ENCODE measurements at regions not wholly inside any gene's neighbourhood (a gene's known extent, or its start where the extent isn't known, plus 50 kb on each side); places are given as distances from the start of the nearest gene placed in this dataset.
"Not testable (repeated sequence)": the region's sequence is repeated elsewhere in the genome, so short reads cannot be mapped to it uniquely, and the experiment has no call there.

DNA sequence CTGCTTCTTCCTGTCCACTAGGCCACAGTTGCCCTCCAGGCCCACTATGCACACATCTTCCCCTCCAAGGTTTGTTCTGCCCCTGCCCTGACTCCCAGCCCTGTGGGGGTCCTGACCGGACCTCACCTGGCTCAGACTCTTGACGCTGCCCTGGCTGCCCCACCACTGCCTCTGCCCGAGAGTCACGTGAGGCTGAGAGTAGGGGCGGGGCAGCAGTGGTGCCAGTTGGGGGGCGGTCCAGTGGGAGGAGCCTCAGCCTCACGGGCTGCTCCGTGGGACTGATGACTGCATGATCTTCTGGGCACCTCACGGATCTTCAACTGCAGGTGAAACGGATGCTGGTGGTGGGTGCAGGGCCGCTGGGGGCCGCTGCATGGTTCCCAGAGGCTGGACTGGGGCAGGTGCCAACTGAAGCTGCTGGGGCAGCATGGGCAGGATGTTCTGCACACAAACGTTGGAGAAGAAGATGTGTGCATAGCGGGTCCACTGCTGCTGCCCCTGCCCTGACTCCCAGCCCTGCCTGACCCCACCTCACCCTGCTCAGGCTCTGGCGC lies 77.6 kb downstream of the HHIPL2 start:
- not testable (repeated sequence) for DNase-seq (ENCODE audit: low read depth in 3 of 3)

DNA sequence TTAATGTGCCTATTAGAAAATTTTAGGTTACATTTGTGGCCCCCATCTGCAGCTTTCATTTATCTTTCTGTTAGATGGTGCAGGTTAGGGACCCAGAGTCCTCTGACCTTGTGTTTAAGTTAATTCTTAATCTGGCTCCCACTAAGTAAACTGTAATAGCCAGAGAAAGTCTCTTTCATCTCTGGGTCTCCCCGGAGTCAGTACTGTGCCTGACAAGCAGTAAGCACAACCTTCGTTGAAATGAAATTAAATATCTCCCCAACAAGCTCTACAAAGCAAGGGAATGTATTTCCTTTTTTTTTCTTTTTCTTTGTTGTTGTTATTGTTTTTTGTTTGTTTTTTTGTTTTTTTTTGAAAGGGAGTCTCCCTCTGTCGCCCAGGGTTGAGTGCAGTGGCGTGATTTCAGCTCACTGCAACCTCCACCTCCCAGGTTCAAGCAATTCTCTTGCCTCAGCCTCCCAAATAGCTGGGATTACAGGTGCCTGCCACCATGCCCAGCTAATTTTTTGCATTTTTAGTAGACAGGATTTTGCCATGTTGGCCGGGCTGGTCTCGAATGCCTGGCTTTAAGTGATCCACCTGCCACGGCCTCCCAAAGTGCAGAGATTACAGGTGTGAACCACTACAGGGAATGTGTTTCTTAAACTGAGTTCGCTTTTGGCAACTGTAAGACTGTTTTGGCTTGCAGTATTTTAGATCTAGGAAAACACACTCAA lies 81.6 kb downstream of the HHIPL2 start:
- DNase-seq (ENCODE audit: low read depth in 3 of 3), result no peak

DNA sequence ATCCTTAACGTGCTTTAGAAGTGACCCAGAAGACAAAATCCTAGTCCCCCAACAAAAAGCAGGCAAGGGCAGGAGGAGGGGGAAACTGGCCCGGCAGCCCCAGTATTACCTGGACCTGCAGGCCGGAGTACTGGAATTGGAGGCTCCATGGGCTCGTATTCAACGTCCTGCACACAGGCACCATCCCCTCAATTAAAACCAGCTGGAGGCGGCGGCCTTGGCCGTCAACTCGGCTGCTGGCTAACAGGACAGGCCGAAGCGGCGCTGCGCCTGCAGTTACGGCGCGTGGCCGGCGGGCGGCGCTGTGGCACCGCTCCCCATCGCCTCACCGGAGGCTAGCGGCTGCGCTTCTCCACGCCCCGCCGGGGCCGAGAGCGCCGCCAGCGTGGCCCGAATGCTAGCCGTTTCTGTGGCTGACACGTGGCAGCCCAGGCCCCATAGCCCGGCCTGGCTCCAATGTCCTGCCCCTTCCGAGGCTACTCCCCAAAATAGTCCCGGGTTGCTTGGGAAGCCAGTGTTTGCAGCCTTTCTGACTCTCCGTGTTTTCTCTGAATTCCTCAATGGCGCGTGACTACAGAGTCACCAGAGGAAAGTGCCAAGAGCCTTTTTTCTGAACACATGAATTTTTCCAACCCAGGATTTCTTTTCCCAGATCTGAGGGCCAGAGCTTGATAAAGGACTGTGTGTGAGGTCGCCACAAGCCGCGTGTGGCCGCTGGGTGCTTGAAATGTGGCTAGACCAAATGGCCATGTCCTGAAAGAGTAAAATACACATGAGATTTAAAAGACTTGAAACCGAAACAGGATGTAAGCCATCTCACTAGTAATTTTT lies 82.5 kb downstream of the HHIPL2 start:
- peak; percentile 53 to 74 (median 62) for DNase-seq (ENCODE audit: low read depth in 3 of 3)

DNA sequence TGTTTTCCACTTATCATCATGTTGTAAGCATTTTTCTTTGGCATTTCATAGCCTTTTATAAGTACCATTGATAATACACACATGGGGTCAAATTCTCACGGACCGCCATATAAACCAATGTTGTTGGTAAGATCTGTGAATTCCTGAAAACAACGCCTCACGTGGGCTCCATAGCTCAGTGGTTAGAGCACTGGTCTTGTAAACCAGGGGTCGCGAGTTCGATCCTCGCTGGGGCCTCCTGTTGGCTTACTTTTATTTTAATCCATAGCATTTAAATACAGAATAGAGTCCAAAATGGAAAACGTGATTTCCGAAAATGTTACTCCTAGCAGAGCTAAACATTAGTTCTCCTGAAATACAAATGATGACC lies 83.1 kb downstream of the HHIPL2 start:
- peak; percentile 28 to 53 (median 45) for DNase-seq (ENCODE audit: low read depth in 3 of 3)

DNA sequence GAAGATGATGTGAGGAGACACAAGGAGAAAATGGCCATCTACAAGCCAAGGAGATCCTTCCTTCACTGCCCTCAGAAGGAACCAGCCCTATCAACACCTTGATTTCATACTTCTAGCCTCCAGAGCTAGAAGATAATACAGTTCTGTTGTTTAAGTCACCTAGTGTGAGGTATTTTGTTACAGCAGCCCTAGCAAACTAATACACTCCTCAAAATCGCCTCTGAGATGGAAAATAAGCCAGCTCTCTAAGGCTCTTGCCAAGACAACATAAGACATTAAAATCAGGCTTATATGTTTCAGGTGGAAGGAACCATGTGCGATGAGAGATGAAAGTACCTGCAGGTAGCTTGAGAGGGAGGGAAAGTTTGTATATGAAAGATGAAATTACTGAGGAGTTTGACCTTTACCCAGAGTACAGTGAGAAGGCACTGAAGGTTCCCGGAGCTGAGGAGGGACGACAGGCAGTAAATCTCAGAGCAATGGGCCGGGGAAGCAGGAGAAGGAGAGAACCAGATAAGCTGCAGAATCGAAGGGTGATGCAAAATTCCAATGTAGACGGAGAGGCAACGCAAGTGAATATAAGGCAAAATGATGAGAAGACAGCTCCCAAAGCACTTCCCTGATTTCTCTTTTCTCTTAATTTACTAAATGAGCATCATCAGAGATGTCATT lies 84.7 kb downstream of the HHIPL2 start:
- DNase-seq (ENCODE audit: low read depth in 3 of 3), result no peak

DNA sequence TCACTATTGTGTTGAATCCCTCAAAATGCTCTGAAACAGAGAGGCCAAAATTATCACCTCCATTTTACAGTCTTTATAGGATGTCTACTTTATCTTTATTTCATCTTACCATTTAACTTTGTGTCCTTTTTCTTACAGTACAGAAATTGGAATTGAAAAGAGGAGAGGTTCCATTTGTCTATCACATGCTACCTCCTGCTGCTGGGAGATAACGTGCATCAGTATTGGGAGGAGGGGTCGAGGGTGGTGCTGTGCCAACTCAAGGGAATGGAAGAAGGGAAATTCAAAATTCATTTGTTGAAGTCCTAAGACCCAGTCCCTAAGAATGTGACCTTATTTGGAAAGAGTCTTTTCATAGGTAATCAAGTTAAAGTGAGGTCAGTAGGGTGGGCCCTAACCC lies 85.3 kb downstream of the HHIPL2 start:
- no peak for DNase-seq (ENCODE audit: low read depth in 3 of 3)

DNA sequence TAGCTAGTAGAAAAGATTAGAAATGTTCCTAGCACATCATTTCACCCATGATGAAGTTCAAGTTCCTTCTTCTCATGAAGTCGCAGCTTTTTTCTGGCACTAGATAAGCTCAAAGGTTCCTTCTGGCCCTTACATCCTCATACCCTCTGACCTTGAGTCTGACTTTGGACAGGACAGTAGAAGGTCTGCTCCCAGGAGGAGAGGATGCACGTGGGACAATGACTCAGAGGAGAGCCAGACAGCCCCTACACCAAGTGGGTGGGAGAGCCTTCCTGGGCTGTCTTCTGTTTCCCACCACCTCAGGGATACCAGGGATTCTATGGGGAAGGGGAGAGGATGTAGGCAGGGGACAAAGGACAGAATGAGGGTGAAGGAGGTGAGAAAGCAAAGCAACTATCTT lies 86.0 kb downstream of the HHIPL2 start:
- no peak for DNase-seq (ENCODE audit: low read depth in 3 of 3)

DNA sequence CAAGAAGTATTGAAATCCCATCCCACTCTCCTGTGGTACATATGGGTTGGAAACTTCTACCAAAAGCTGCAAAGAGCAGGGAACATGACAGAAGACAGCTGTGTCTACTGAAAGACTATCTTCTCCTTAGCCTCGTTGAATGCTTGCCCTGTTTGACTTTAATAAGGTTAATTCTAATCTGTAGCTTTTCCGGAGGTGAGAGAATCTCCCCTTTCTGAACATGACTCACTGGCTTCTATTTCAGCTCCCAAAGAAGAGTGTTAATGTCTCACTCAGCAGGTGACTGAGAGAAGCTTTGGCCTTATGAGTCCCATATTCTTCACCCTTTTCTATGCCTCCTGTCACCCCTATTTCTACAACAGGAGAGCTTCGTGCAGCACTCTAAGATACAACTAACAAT lies 88.3 kb downstream of the HHIPL2 start:
- DNase-seq (ENCODE audit: low read depth in 3 of 3), result no peak

DNA sequence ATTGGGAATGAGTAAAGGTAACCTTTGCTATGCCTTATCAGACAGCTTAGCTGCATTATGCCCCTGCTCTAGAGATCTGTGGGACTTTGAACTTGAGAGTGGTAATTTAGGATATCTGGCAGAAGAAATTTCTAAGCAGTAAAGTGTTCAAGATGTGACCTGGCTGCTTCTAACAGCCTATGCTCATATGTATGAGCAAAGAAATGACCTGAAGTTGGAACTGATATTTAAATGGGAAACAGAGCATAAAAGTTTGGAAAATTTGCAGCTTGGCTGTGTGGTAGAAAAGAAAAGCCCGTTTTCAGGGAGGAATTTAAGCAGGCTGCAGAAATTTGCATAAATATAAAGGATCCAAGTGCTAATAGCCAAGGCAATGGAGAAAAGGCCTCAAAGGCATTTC lies 90.4 kb downstream of the HHIPL2 start:
- DNase-seq (ENCODE audit: low read depth in 3 of 3), result no peak

DNA sequence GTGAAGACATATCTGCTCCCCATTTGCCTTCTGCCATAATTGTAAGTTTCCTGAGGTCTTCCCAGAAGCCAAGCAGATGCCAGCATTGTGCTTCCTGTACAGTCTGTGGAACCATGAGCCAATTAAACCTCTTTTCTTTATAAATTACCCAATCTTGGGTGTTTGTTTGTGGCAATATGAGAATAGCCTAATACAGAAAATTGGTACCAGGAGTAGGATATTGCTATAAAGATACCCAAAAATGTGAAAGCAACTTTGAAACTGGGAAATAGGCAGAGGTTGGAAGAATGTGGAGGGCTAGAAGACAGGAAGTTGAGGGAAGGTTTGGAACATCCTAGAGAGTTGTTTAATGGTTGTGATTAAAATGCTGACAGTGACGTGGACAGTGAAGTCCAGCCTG lies 90.8 kb downstream of the HHIPL2 start:
- DNase-seq (ENCODE audit: low read depth in 3 of 3), result no peak

DNA sequence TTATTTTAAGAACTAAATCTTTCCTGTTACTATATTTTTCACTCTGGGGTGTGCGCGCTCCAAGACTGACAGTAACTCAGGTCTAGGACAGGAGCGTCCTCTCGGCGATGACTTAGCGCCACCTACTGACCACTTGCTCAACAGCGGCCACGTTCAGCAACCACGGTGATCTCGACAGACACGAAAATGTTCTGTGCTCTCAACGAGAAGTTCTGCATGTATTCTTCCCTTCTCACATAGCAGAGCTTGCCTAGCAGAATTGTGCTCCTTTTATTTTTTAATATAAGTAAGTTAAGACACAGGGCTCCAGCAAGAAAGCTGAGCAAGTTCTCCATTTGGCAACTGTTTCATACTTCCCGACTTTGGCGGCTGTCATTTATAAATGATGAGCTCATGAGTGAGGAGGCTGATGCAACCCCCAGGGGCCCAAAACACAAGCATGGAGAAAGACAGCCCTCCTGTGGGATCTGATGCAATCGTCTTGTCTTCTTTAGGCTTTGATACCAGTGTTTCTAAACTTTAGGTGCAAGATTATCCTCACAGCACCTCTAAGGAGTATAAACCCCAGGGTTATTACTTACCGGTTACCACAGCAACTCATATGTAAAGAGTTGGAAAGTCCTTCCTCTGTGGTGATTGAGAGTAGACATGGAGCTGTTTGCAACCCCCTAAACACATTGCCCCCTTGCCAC lies 92.6 kb downstream of the HHIPL2 start:
- peak; percentile 63 to 71 (median 66) for DNase-seq (ENCODE audit: low read depth in 3 of 3)

DNA sequence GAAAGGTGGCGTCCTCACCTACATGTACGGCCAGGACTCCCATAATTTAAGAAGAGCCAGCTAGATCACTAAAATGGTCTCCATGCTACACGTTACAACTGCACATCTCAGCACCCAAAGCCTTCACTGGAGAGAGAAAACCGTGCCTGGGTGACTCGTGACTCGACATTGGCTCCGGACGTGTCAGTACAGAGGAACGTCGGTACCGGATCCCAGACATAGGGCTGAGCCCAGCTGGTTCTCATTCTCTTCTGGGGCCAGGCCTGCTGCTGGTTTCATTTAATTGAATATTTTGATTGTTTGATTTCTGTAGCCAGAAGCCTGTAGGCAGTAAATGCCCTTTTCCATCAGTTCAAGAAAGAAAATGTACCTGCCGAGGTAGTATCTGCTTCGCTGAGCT lies 93.1 kb downstream of the HHIPL2 start:
- peak in 1 of 3 experiments; percentile 2 for DNase-seq (ENCODE audit: low read depth in 3 of 3)

DNA sequence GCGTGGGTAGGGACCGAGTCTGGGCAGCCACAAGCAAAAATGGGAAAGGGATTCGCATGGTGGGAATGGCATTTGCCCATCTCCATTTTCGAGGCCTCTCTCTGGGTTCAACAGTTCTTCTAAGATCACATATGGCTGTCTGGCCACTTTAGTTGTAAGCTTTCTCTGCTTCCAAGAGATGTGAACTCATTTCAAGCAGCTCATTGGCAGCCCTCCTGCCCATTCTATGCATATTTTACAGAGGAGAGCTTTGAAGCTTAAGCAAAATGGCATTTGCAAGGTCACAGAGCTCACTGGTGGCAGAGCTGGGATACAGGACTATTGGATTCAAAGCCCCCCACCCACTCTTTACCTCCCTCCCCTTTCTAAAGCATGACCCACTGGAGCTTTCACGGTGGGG lies 93.7 kb downstream of the HHIPL2 start:
- no peak for DNase-seq (ENCODE audit: low read depth in 3 of 3)

DNA sequence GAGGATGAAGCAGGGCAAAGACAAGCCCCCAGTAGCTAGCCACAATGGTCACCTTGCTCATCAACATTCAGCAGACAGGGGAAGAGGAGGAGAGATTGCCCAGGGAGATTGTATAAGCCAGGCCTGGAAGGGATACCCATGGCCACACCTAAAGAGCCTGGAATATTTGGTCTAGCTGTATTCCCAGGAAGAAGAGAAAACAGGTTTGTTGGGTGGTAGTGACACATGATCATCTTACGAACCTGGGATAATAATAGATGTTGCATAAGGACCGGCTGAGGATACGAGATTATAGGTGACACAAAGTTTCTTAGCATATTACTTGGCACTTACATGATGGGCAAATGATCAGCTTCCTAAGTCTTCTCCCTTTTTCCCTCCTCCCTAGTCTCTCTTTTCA lies 95.9 kb downstream of the HHIPL2 start:
- DNase-seq (ENCODE audit: low read depth in 3 of 3), result no peak

DNA sequence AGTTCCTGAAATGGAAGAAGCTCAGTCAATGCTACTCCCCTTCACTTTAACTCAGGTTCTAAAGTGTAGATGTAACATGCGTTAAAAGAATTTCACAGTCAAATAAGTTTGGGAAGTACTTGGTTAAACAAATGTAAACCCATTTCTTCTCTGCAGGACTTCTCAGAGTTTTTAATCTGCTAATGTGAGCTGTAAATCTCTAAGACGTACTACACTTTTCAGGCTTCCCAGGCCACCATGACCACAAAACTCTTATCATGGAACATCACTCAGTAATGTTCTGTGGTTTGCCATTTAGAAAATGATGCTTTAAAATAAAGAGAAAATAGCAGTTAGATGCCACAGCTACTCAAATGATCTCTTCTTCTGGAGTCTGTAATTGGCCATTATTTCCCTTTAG lies 104.3 kb downstream of the HHIPL2 start:
- no peak for DNase-seq (ENCODE audit: low read depth in 3 of 3)

DNA sequence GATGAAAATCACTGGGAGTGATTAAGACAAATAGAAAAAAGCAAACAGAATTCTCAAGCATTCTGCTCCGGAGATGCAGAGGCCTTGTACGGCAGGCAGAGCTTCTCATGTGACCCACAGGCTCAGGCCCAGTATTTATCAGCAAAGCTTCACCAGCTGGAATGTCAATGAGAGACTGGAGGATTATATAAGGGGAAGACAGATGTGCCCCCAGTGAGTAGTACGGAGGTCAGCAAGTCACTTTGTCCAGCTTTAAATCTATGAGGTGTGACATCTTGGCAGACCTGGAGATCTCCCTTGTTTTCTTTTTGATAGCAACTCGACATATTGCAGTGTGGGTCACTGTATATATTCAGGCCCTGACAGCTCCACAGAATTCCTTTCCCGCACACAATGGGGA lies 106.8 kb downstream of the HHIPL2 start:
- no peak for DNase-seq (ENCODE audit: low read depth in 3 of 3)

DNA sequence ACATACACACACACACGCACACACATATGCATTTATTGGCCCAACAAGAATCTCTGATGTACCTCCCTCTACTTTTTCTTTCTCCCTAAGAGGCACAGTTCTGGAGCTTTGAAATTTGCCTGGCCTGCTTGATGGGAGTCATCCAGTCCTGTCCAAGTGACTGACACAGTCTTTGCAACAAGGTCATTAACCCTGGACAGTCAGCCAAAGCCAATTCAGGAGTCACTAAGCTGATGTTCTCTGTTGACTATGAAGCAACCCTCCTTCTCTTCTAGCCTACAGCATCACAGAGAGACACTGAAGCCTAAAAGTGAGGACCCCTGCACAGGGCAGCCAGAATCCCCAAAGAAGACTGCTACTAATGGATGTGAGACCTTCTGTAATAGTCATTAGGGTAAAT lies 123.1 kb downstream of the HHIPL2 start:
- no peak for DNase-seq (ENCODE audit: low read depth in 3 of 3)

DNA sequence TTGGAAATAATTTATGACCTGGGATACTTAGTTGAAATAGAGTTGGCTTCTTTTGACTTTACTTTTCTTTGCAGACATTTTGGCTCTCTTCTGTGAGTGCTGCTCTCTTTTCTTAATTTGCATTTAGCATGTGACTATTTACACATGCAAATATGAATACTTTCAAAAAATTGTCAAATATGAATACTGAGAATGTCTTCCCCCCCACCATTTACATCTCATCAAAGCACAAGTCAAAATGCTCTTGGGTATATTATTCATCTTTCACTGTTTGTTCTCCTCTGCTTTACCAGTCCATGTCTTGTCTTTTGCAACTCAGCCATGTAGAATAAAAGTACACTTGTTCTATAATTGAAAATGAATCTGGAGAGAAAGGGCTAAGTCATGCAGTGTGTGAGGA lies 126.5 kb downstream of the HHIPL2 start:
- DNase-seq (ENCODE audit: low read depth in 3 of 3), result no peak

DNA sequence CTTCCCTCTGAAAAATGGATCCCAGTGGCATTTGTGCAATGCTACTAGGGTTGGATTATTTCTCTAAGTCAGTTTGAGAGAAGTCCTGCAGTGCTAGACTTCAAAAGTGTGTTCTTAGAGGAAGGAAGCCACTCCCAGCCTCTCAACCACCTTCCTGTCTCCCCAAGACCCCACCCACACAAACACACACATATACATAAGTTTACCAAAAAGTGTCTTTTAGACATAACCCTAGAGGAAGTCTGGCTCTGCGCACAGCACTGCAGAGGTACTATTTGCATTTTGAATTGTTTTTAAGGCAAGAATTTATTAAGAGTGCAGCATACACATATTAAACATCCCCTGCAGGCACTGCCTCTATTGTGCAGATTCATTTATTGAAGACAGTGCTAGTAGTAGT lies 127.3 kb downstream of the HHIPL2 start:
- no peak for DNase-seq (ENCODE audit: low read depth in 3 of 3)

DNA sequence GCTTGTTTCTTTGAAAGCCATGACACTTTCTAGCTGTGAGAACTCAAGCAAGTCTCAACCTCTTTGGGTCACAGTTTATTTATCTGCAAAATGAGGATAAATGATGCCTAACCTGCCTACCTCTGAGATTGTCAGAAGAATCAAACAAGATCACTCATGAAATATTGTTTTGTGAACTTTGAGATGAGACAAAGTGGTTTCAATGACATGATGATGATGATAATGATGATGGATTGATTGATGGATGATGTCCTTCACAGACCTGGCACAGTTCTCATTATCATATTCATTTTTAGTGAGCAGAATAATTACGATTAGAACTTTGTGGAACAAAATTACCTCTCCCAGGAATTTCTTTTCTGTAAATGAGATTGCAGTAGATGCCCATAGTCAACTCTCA lies 129.2 kb downstream of the HHIPL2 start:
- DNase-seq (ENCODE audit: low read depth in 3 of 3), result no peak

DNA sequence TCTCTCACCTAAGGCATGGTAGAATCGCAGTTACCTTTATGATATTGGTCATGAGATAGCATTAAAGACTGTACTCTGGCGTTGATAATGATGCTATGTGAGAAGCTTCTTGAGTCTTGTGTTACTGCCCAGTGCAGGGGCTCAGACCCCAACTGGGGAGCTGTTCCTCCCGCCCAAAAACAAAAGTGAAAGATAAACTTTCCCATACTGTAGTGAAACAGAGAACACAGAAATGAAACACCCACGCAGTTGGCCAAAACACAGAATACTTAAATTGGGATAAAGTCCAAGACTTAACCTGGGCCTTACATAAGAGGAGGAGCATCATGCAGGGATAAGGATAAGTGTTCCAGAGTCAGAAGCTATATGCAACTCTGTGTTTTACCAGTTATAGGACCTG lies 130.6 kb downstream of the HHIPL2 start:
- DNase-seq (ENCODE audit: low read depth in 3 of 3), result no peak

Measured in stimulated activated CD4-positive, alpha-beta T cell treated with anti-CD3 and anti-CD28 coated beads, TNF-alpha, amount 100 ng/mL, for 4 hours (primary cell).